ENCODE measurements at regions not wholly inside any gene's neighbourhood (a gene's known extent, or its start where the extent isn't known, plus 50 kb on each side); places are given as distances from the start of the nearest gene placed in this dataset.
"Not testable (repeated sequence)": the region's sequence is repeated elsewhere in the genome, so short reads cannot be mapped to it uniquely, and the experiment has no call there.

DNA sequence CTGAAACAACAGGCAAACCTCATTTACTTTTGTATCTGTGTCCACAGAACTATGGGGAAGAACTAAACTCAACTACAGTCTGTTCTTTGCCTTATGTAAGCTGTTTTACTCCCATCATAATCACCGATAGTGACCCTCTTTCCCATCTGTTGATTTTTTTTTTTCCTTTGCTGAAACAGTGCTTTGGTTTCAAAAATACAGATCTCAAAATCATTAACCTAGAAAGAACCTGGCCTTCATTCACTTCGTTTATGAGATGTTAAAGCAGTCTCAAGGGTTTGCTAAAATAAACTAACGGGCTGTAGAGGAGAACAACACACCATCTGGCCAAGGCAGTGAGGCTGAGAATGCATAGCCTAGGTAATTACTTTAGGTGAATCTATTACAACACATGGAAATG lies 706.6 kb upstream of the ZNF608 start:
- DNase-seq (ENCODE audit: low read depth in 2 of 3, low spot score in 2 of 3): no peak

DNA sequence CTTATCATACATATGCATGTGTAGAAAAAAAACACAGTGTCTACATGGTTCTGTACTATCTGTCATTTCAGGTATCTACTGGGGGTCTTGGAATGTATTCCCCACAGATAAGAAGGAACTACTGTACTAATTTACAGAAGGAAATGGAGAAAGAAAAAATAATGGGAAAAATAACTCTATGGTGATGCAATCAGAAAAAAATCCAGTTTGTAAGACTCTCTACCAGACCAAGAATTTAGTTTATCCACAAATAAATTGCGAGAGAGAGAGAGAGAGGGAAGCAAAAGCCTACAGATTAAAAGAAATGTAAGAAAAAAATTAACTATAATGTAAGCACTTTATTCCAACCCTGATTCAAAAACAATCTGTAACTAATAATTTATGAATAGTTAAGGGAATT lies 708.6 kb upstream of the ZNF608 start:
- no peak for DNase-seq (ENCODE audit: low read depth in 2 of 3, low spot score in 2 of 3)

DNA sequence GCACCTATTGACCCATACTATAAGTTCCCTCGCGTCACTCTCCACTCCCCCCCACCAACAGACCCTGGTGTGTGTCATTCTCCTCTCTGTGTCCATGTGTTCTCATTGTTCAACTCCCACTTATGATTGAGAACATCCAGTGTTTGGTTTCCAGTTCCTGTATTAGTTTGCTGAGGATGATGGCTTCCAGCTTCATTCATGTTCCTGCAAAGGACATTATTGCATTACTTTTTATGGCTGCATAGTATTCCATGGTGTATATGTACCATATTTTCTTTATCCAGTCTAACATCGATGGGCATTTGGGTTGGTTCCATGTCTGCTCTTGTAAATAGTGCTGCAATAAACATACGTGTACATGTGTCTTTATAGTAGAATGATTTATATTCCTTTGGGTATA lies 709.6 kb upstream of the ZNF608 start:
- not testable (repeated sequence) for DNase-seq (ENCODE audit: low read depth in 2 of 3, low spot score in 2 of 3)

DNA sequence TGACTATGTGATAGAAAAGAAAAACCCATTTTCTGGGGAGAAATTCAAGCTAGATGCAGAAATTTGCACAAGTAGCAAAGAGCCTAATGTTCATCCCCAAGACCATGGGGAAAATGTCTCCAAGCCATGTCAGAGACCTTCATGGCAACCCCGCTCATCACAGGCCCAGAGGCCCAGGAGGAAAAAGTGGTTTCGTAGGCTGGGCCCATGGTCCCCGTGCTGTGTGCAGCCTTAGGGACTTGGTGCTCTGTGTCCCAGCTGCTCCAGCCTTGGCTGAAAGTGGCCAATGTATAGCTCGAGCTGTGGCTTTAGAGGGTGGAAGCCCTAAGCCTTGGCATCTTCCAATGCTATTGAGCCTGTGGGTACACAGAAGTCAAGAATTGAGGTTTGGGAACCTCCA lies 711.2 kb upstream of the ZNF608 start:
- DNase-seq (ENCODE audit: low read depth in 2 of 3, low spot score in 2 of 3): no peak

DNA sequence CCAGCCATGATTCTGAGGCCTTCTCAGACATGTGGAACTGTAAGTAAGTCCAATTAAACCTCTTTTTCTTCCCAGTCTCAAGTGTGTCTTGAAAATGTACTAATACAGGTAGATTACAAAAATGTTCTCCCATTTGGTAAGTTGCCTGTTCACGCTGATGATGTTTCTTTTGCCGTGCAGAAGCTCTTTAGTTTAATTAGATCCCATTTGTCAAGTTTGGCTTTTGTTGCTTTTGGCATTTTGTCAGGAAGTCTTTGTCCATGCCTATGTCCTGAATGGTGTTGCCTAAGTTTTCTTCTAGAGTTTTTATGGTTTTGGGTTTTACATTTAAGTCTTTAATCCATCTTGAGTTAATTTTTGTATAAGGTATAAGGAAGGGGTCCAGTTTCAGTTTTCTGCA lies 712.5 kb upstream of the ZNF608 start:
- DNase-seq (ENCODE audit: low read depth in 2 of 3, low spot score in 2 of 3): not testable (repeated sequence)

DNA sequence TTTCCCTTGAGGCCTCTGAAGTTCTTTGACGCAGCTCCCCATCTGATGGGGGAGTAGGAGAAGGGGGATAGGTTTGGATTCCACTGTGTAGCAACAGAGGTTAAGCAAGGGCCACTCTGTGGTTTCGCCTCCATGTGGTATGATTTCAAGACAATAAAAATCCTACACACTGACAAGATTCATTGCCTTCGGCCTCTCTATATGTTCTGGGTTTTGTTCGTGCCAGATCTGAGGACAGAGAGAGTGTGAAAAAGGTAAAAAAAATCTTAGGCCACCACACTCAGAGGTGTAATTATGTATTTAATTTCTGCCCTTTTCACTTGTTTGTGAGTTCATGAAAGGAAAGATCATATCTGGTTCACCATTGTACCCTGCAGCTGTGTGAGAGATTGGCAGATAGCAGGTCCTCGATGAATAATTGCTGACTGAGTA lies 715.2 kb upstream of the ZNF608 start:
- DNase-seq (ENCODE audit: low read depth in 2 of 3, low spot score in 2 of 3): no peak

DNA sequence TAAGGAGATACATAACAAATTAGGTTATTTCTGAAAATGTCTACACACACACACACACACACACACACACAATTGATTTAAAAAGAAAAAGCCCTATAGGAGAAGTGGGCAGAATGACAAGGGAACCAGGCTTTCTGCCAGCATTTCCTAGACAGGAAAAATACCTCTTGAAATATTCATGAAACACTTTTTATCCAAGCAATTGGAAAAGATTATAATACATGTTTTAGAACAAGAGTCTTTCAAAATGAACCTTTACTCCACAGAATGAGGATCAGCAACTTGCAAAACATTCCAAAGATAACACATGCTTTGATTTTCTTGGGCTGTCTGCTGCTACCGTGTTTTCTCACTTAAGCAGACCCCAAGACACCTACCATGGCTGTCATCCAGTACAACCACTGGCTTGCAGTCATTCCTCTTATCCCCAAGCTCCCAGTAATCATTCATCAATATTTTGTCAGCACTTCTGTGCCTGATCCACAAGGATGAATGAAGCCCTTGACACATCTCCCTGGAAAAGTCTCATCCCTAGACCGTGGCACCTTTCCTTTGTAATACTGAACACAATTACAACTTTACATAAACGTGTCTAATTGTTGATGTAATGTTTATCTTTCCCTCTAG lies 717.1 kb upstream of the ZNF608 start:
- no peak for DNase-seq (ENCODE audit: low read depth in 2 of 3, low spot score in 2 of 3)

DNA sequence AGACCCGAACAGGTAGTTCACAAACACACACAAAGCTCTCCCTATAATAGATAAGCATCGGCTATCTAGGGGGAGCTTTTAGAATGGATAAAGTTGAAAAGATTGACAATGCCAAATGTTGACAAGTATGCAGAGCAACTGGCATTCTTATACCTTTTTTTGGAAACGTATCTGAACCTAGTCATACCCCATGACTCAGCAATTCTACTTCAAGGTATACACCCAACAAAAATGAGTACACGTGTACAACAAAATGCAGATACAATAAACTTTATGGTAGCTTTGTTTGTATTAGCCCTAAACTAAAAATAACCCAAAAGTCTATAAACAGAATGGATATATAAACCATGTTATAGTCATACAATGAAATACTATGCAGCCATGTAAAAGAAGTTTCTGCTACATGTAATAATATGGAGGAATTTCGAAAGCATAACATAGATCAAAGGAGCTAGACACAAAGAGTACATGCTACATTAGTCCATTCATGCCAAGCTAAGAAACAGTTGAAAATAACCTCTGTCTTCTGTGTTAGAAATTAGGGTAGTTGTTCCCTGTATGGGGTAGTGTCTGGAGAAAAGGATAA lies 718.5 kb upstream of the ZNF608 start:
- DNase-seq (ENCODE audit: low read depth in 2 of 3, low spot score in 2 of 3): no peak

DNA sequence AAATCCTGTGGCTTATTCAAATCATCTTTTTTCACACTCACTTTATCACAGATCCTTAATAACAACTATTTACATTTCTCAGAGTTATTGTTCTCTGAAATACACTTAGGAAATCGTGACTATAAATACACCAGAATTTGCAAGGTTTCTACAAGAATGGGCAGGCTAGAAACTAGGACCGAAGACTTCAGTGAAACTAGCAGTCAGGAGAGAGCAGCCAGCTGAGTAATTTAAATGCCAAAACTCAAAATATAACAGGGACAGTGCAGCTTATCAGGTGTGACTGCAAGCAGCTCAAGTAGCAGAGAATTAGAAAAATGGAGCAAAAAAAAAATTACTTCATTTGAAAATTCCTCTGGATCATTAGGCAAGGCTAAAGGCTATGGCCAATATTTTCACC lies 719.3 kb upstream of the ZNF608 start:
- no peak for DNase-seq (ENCODE audit: low read depth in 2 of 3, low spot score in 2 of 3)

DNA sequence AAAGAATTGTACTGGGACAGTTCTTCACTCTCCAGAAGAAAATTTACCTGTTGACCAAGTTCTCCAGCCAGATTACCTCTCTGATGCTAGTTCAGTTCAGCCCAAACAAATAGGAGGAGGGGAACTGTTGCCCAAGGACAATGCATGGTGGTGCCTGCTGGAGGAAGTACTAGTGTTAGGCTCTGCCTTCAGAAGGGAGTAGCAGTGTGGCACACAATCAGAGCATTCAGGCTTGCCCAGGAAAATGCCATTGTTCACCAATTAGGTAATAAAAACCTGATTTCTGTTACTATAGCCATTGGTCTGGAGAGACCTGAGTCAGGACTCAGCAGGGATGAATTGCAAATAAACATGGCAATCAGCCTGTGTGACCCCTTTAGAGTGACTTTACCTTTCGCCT lies 720.8 kb upstream of the ZNF608 start:
- no peak for DNase-seq (ENCODE audit: low read depth in 2 of 3, low spot score in 2 of 3)

DNA sequence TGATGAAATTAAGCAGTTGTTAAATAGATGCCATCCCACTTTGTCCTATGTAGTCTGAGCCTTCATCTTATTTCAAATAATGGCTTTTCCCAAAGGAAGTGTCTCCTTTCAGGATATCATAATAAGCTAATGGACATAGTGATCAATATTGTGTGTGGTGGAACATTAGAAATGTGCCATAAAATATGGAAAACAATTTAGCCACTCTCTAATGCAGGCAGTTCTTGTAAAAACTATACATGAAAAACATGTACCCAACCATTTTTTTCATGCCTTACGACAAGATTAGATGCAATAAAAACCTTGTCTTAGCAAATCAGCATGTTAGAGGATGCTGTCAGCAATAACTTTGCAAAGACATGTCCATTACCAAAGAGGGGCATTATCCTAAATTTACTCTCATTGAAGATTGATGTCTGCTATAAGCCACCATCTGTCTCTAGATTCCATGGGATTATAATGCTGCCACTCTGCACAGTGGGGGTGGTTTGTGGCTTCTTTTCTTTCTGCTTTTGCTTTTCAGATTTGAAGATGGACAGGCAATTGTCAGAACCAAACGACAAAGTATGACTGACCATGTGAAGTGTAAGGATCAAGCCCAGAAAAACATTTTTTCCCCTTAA lies 724.0 kb upstream of the ZNF608 start:
- no peak for DNase-seq (ENCODE audit: low read depth in 2 of 3, low spot score in 2 of 3)

DNA sequence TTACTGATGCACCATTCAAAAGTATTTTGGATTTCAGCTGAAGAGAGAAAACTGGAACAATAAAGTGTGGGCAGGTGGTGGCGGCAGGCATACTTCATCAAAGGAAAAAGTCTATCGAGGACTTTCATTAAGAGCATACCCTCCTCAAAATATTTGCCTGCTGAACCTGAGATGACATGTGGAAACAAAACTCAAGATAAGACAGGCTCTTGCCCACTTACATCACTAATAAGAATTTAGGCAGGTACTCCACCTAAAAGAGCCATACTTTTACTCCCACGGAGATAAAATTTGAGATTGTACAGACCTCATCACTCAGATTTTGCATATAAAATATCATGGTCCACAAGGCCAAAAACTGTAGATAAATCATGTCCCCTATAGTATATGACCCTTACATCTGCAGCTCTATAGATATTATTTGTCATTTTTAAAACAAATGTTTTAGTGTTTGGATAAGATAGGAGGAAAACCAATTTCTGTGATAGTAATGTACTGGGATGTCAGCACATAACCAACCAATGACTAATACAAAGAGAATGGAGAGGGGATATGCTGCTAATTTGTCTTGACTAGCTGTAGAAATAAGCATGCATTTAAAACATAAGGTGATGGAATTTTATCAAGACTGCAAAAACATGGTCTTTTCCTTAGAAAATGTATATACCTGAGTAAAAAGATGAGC lies 730.6 kb upstream of the ZNF608 start:
- no peak for DNase-seq (ENCODE audit: low read depth in 2 of 3, low spot score in 2 of 3)

DNA sequence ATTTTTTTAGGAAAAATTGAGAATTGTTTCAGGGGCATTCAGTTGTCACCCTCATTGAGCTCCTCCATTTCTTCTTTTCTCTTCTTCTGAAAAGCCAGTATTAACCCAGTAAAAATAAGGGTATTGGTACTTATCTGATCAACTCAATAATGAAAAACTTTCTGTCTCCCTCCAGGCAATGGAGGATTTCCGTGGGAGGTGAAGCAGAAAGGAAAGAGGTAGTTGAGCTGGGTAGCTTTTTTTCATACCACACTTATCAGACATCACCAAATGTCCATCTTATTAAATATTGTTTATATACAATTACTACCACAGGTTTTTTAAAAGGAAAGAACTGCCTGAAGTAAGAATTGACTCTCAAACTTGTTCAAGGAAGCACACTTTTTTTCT lies 731.1 kb upstream of the ZNF608 start:
- DNase-seq (ENCODE audit: low read depth in 2 of 3, low spot score in 2 of 3): no peak

DNA sequence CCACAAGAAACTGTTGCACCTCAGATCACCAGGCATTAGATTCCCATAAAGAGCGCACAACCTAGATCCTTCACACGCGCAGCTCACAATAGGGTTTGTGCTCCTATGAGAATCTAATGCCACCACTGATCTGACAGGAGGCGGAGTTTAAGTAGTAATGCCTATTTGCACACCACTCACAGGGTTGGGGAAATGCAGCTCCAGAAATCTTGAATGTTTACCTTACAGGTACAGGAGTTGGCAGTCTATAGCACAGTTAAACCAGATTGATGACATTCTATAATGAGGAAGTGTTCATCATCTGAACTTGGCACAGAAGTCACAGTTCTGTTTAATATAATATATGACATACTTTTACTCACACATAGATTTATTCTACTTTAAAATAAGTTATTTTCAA lies 732.2 kb upstream of the ZNF608 start:
- no peak for DNase-seq (ENCODE audit: low read depth in 2 of 3, low spot score in 2 of 3)

DNA sequence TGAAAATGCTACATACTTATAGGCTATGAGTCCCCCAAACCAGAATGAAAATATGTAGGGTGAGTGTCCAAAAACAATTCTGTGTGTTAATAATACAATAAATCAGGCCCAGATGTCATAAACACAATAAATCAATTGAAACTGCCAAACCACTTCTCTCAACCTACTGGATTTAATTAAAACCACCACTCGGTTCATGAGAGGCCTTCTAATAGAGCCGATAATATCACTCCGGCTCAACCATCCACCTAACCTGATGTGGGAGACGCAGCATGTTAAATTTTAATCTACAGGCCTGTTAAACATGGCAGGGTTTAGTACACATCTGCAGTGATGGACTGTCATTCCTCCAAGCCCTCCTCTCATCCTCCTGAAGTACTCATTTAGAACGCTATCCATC lies 734.5 kb upstream of the ZNF608 start:
- DNase-seq (ENCODE audit: low read depth in 2 of 3, low spot score in 2 of 3): no peak

DNA sequence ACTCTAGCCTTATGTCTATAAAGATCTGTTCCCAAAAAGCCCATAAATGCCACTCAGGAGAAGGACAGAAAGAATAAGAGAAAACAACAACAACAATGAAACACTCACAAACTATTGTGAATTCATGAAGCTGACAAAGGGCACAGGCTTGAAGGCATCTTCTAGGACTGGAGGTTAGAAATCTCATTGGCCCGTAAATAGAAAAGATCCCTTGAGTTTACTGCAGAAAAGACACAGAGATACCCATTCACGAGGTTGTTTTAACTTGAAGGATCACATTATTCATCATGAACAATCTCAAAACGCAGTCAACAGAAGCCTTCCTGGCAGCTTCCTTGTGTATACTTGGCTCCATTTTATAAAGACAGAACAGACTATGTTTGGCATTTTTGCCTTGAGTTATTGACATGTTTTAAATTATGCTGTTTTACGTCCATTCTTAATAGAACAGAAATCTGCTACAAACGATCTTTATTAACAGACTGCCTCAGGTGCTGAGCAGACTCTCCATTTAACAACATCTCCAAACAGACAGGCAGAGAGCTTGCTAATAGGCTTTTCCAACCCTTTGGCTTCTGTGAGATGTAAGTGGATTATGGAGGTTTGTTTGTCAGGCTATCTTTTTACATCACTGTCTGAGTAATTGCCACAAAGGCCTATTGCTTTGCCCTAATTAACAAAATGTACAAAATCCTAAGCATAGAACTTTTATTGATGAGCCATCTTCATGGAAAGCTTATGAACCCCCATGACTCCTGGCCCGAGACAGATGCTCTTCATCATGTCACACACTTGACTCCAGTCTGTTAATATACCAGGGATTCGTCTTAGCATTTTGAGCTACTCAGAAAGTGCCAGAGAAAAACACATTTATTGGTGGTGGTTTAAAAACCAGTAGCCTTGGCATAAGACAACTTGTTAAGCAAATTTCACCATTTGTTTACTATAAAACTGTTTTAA lies 735.3 kb upstream of the ZNF608 start:
- no peak for DNase-seq (ENCODE audit: low read depth in 2 of 3, low spot score in 2 of 3)

DNA sequence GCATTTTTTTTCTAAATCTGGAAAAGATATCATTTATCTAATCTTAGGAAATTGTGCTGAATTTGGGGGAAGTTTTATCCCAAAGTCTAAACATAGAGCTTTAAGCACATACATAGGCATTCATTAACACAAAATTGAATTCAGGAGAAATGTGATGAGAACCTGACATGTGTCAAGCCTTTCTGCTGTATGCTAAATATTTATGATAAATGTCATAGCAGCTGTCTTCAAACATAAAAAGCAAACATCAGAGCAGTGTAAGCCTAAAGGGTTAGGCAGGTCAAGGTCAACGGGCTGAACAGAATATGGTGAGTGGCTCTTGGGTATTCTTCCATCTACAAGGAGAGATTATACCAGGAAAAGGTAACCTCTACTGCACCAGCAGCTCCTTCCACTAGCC lies 737.2 kb upstream of the ZNF608 start:
- DNase-seq (ENCODE audit: low read depth in 2 of 3, low spot score in 2 of 3): no peak

DNA sequence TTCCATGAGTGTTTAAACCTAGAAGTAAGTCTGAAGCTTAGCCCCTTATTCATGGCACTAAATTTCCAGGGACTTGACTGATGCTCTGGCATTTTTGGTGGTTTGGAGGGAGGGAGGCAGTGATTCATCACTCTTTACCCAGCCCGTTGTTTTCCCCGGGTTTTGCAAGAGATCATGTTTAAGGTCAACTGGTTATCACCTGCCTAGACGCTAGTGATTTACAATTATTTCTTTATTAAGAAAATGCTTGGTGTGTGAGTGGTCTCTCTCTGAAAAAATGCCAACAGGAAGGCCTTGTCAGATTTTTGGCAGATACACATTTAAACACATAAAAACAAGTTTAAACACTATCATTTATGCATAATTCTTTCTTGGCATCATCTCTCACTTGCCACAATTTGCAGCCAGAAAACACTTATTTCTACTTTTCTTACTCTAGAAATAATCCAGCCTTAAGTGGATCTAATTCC lies 737.9 kb upstream of the ZNF608 start:
- DNase-seq (ENCODE audit: low read depth in 2 of 3, low spot score in 2 of 3): no peak

DNA sequence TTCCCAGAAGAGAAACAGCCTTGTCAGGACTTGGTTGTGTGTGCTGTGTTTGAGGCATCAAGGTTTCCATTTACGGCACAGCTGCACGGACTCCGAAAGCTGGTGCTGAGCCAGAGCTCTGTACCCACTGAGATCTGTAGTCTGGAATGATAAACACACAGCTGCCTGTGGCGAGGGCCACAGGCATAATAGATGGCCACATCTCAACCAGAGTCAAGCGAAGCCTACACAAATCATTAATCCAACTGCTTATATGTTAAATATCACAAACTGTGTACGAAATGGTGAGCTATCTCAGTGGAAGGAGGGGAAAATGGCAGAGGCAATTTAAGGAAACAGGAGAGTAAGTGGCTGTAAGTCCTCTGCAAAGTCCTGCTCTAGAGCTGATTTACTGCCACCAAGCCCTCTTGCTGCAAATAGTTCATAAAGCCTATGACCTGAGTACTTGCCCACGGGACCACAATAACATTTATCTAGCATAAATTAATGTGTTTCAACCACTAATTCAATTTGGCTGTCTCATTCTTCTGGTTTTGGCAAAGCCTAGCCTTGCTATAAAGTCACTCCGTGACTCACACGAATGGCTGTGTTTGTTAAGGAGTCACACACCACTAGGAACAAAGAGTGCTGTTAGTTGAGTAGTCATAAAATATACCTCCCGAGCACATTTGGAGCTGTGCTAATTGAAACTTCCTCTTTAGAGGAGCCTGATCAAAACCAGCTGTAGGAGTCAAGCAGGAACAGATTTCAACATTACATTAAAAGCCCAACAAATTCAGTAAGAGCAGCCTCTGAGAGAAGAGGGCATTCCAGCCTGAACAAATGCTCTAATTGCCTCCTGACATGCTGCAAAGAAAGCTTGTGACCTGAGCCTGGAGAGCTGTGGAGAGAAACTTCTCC lies 738.6 kb upstream of the ZNF608 start:
- no peak for DNase-seq (ENCODE audit: low read depth in 2 of 3, low spot score in 2 of 3)

DNA sequence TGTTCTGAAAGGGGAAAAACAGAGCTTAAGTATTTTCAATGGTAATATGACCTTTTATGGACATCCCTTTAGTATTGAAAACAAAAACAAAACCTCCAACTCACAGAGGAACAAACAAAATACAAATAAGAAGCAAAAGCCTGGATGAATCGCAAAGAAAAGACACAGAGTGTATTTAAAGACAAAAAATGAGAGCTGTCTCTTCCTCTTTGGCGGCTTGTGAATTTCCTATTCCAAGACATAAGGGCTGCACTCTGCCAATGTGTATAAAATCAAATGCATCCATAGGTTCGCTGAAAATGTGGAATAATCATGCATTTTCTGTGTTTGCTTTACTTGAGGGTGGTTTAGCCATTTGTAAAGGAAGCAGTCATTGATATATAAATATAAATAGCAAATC lies 739.3 kb upstream of the ZNF608 start:
- no peak for DNase-seq (ENCODE audit: low read depth in 2 of 3, low spot score in 2 of 3)
